Smooth muscle cell (in vitro differentiated cells): ENCODE measurements at regions not wholly inside any gene's neighbourhood (a gene's known extent, or its start where the extent isn't known, plus 50 kb on each side); places are given as distances from the start of the nearest gene placed in this dataset.
A peak's percentile ranks its signal among the peaks of the same experiment; 100 is the strongest.
"Not testable (repeated sequence)": the region's sequence is repeated elsewhere in the genome, so short reads cannot be mapped to it uniquely, and the experiment has no call there.

Source experiments
- DNase-seq: peaks from one replicate; lab custom pipeline; 2025; ENCODE audit not compliant: unreplicated experiment; lab: John Stamatoyannopoulos, UW
- H2AFZ ChIP-seq: fragments of 200-600 bp; sonication (generic); 2 replicates; pipeline ENCODE4 v1.6.0; 2016; ENCODE audit warnings: antibody characterized with exemption, low read depth, mild to moderate bottlenecking
- H3F3A ChIP-seq: fragments of 200-600 bp; sonication (generic); 2 replicates; pipeline ENCODE4 v1.6.0; 2017; ENCODE audit warnings: antibody characterized with exemption, low read depth
- H3K27ac ChIP-seq: fragments of 200-600 bp; sonication (generic); 2 replicates; pipeline ENCODE4 v1.5.1; 2016; ENCODE audit warnings: low read depth, mild to moderate bottlenecking
- H3K27me3 ChIP-seq: fragments of 200-600 bp; sonication (generic); 2 replicates; pipeline ENCODE4 v1.6.1; 2016; ENCODE audit warnings: low read depth, mild to moderate bottlenecking
- H3K36me3 ChIP-seq: fragments of 200-600 bp; sonication (generic); 2 replicates; pipeline ENCODE4 v1.5.1; 2016; ENCODE audit warnings: low read depth
- H3K4me1 ChIP-seq: fragments of 200-600 bp; sonication (generic); 2 replicates; pipeline ENCODE4 v1.5.1; 2016; ENCODE audit warnings: low read depth
- H3K4me2 ChIP-seq: fragments of 200-600 bp; sonication (generic); 2 replicates; pipeline ENCODE4 v1.6.0; 2016; ENCODE audit warnings: mild to moderate bottlenecking
- H3K4me3 ChIP-seq: fragments of 200-600 bp; sonication (generic); 2 replicates; pipeline ENCODE4 v1.5.1; 2016; ENCODE audit warnings: mild to moderate bottlenecking
- H3K79me2 ChIP-seq: fragments of 200-600 bp; sonication (generic); 2 replicates; pipeline ENCODE4 v1.6.0; 2016; ENCODE audit warnings: low read depth, mild to moderate bottlenecking
- H3K9ac ChIP-seq: fragments of 200-600 bp; sonication (generic); 2 replicates; pipeline ENCODE4 v1.6.0; 2016; ENCODE audit warnings: low read depth
- H3K9me3 ChIP-seq: fragments of 200-600 bp; sonication (generic); replicated peaks from 2 replicates; pipeline ENCODE4 v1.5.1; 2016; ENCODE audit warnings: low read depth
- H4K20me1 ChIP-seq: fragments of 200-600 bp; sonication (generic); 2 replicates; pipeline ENCODE4 v1.6.0; 2016; ENCODE audit warnings: low read depth
- CTCF ChIP-seq: fragments of 200-600 bp; sonication (generic); IDR thresholded peaks from 2 replicates; pipeline ENCODE4 v1.5.1; 2017; ENCODE audit warnings: borderline replicate concordance, mild to moderate bottlenecking, antibody characterized with exemption; ENCODE audit not compliant: insufficient read depth, poor library complexity, severe bottlenecking
- WGBS: methylation state at CpG from one replicate; pipeline ENCODE4 v1.1.7; 2016; ENCODE audit warnings: low lambda C conversion rate; 5-methylcytosine and 5-hydroxymethylcytosine counted together

GRCh38 chr2:12921321-12921720, 204.6 kb downstream of the TRIB2 start:
- no peak overlapping the region for H3K4me2 ChIP-seq
- H3K27ac ChIP-seq = no peak overlapping the region
- no peaks in the 10 kb centered on the region for H3F3A ChIP-seq
- peaks cover 5% of the 10 kb centered on the region for H3K4me1 ChIP-seq
- H3K79me2 ChIP-seq = no peaks in the 10 kb centered on the region
- no peaks in the 10 kb centered on the region for H4K20me1 ChIP-seq
- H2AFZ ChIP-seq = no peak overlapping the region
- WGBS = 83% methylated on average over 5 of the region's 5 CpGs
- no peak for TF ChIP-seq CTCF
- H3K36me3 ChIP-seq = no peaks in the 10 kb centered on the region
- H3K4me3 ChIP-seq = no peak overlapping the region
- no peaks in the 10 kb centered on the region for H3K9me3 ChIP-seq
- no peak for DNase-seq
- H3K27me3 ChIP-seq = no peaks in the 10 kb centered on the region
- H3K9ac ChIP-seq = no peak overlapping the region

- no peak overlapping the region for H3K4me3 ChIP-seq
- H3F3A ChIP-seq = no peaks in the 10 kb centered on the region
- H3K4me2 ChIP-seq = no peak overlapping the region
- H4K20me1 ChIP-seq = no peaks in the 10 kb centered on the region
- no peaks in the 10 kb centered on the region for H3K36me3 ChIP-seq
- WGBS = 63% methylated on average over 4 of the region's 4 CpGs
- no peaks in the 10 kb centered on the region for H3K9me3 ChIP-seq
- H3K4me1 ChIP-seq = peaks cover 9% of the 10 kb centered on the region
- H3K27me3 ChIP-seq = no peaks in the 10 kb centered on the region
- H3K9ac ChIP-seq = no peak overlapping the region
- H3K27ac ChIP-seq = no peak overlapping the region
- no peak overlapping the region for H2AFZ ChIP-seq
- no peak for DNase-seq
- H3K79me2 ChIP-seq = no peaks in the 10 kb centered on the region
- no peak for TF ChIP-seq CTCF
These were observed 207.3 kb downstream of the TRIB2 start for GRCh38 chr2:12923907-12924610.

- H4K20me1 ChIP-seq, H3K27me3 ChIP-seq, H3K4me3 ChIP-seq, H3K9me3 ChIP-seq, H3K4me2 ChIP-seq, H3K9ac ChIP-seq, H3K79me2 ChIP-seq, H3K36me3 ChIP-seq, H2AFZ ChIP-seq, H3K27ac ChIP-seq, DNase-seq: not testable (repeated sequence)
- peaks cover 14% of the 10 kb centered on the region for H3F3A ChIP-seq
- 98% methylated on average over 30 of the region's 37 CpGs for WGBS
- H3K4me1 ChIP-seq = peaks cover 21% of the 10 kb centered on the region
These were observed 209.9 kb downstream of the TRIB2 start for GRCh38 chr2:12926641-12927040.

- Histone ChIP-seq H3K9ac (no peak overlapping the region), H3K4me1 (peaks cover 21% of the 10 kb centered on the region), H3F3A (peaks cover 22% of the 10 kb centered on the region), H3K36me3 (no peaks in the 10 kb centered on the region), H2AFZ (no peak overlapping the region), H3K4me2 (peak overlapping the region; percentile 45), H3K27me3 (no peaks in the 10 kb centered on the region), H3K79me2 (no peaks in the 10 kb centered on the region), H3K4me3 (no peak overlapping the region), H4K20me1 (no peaks in the 10 kb centered on the region), H3K27ac (peak overlapping the region; percentile 49), H3K9me3 (no peaks in the 10 kb centered on the region)
- DNase-seq = no peak
- WGBS = 22% methylated on average over 5 of the region's 5 CpGs
- TF ChIP-seq CTCF = no peak
These were observed 211.6 kb downstream of the TRIB2 start for GRCh38 chr2:12928197-12928774.
